ENCODE measurements at regions not wholly inside any gene's neighbourhood (a gene's known extent, or its start where the extent isn't known, plus 50 kb on each side); places are given as distances from the start of the nearest gene placed in this dataset.

DNA sequence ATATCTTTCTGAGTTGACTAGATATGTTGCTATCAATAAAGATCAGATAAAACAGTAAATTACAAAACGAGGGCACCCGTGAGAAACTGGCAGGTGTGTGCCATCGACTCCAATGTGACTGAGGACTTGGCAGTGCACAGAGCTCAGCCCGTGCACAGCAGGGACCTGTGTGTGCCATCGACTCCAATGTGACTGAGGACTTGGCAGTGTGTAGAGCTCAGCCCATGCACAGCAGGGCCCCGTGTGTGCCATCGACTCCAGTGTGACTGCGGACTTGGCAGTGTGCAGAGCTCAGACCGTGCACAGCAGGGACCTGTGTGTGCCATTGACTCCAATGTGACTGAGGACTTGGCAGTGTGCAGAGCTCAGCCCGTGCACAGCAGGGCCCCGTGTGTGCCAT lies 347.2 kb upstream of the B3GAT1 start:
- no peak overlapping the region for H3K4ac ChIP-seq (ENCODE audit: low read depth, low read length)
- DNase-seq, result no peak
- no peak overlapping the region for H3K18ac ChIP-seq (ENCODE audit: insufficient read length, low read depth, low read length)
- H3K23me2 ChIP-seq (ENCODE audit: insufficient read length, low read depth, low read length, poor library complexity, severe bottlenecking), result no peaks in the 10 kb centered on the region
- Mint-ChIP-seq H3K27me3 (ENCODE audit: low read depth) (peaks cover 13% of the 10 kb centered on the region), H3K27ac (no peak overlapping the region), H3K4me1 (peaks cover 6 to 10% of the 10 kb centered on the region in 2 experiments), H3K36me3 (ENCODE audit: insufficient read depth in 1 of 3, low read depth in 3 of 3) (no peaks in the 10 kb centered on the region; a peak in 1 of 7 replicates), H3K4me3 (no peak overlapping the region; a peak in 1 of 5 replicates), H3K9me3 (no peaks in the 10 kb centered on the region)
- no peak overlapping the region for H3K27ac ChIP-seq (ENCODE audit: insufficient read length, low read depth, low read length)
- H3K56ac ChIP-seq (ENCODE audit: insufficient read length, low read depth, low read length), result no peak overlapping the region
- H3K27me3 ChIP-seq (ENCODE audit: insufficient read depth, low read length), result no peaks in the 10 kb centered on the region
- H2AFZ ChIP-seq (ENCODE audit: low read length), result no peak overlapping the region
- H3K4me2 ChIP-seq (ENCODE audit: insufficient read depth, insufficient read length, low read length), result no peak overlapping the region
- H3K4me1 ChIP-seq (ENCODE audit: insufficient read depth, low read length), result no peaks in the 10 kb centered on the region
- no peak overlapping the region for H3K9ac ChIP-seq (ENCODE audit: extremely low read depth, insufficient read length, low read length)
- no CpG with 5 or more reads among the region's 11 CpGs for WGBS (ENCODE audit: extremely low coverage, insufficient read length, low lambda C conversion rate)
- H2AK5ac ChIP-seq (ENCODE audit: insufficient read length, low read length), result no peak overlapping the region
- no peak overlapping the region for H2BK120ac ChIP-seq (ENCODE audit: low read depth, low read length, poor library complexity, severe bottlenecking)
- TF ChIP-seq, protein P1, sequence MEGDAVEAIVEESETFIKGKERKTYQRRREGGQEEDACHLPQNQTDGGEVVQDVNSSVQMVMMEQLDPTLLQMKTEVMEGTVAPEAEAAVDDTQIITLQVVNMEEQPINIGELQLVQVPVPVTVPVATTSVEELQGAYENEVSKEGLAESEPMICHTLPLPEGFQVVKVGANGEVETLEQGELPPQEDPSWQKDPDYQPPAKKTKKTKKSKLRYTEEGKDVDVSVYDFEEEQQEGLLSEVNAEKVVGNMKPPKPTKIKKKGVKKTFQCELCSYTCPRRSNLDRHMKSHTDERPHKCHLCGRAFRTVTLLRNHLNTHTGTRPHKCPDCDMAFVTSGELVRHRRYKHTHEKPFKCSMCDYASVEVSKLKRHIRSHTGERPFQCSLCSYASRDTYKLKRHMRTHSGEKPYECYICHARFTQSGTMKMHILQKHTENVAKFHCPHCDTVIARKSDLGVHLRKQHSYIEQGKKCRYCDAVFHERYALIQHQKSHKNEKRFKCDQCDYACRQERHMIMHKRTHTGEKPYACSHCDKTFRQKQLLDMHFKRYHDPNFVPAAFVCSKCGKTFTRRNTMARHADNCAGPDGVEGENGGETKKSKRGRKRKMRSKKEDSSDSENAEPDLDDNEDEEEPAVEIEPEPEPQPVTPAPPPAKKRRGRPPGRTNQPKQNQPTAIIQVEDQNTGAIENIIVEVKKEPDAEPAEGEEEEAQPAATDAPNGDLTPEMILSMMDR (conservative IDR thresholded peaks at IDR 0.05), result no peak
- H2BK5ac ChIP-seq (ENCODE audit: insufficient read length, low read length), result no peak overlapping the region
- H2BK20ac ChIP-seq (ENCODE audit: low read depth, low read length, poor library complexity, severe bottlenecking), result no peak overlapping the region
- H4K91ac ChIP-seq (ENCODE audit: insufficient read length, low read depth, low read length), result no peak overlapping the region
- no peak overlapping the region for H2BK15ac ChIP-seq (ENCODE audit: low read depth, low read length)
- no peak overlapping the region for H3T11ph ChIP-seq (ENCODE audit: low read length)
- H3K9me3 ChIP-seq (ENCODE audit: control insufficient read depth, low read depth, low read length), result no peaks in the 10 kb centered on the region
- H4K8ac ChIP-seq (replicated peaks; ENCODE audit: insufficient read length, low read depth, low read length), result no peak overlapping the region
- no peaks in the 10 kb centered on the region for H4K20me1 ChIP-seq (ENCODE audit: control insufficient read depth, insufficient read depth, insufficient read length)
- H3K14ac ChIP-seq (ENCODE audit: insufficient read depth, low read length), result no peak overlapping the region
- H3K23ac ChIP-seq (ENCODE audit: insufficient read length, low read depth, low read length), result no peak overlapping the region
- no peaks in the 10 kb centered on the region for H3K79me2 ChIP-seq (ENCODE audit: insufficient read depth, low read length)
- no peaks in the 10 kb centered on the region for H3K79me1 ChIP-seq (ENCODE audit: insufficient read depth, low read depth, low read length, poor library complexity, severe bottlenecking)
- H4K5ac ChIP-seq (ENCODE audit: insufficient read length, low read depth, low read length), result no peak overlapping the region
- no peak overlapping the region for H2BK12ac ChIP-seq (ENCODE audit: insufficient read length, low read depth, low read length)
